OCI-LY3 (cell line): ENCODE measurements at regions not wholly inside any gene's neighbourhood (a gene's known extent, or its start where the extent isn't known, plus 50 kb on each side); places are given as distances from the start of the nearest gene placed in this dataset.

ENCODE experiments used
- EZH2phosphoT487 ChIP-seq: fragments of 200-600 bp; shearing (Covaris generic); IDR thresholded peaks from 2 replicates; pipeline ENCODE4 v1.6.1; 2018; ENCODE audit warnings: antibody characterized with exemption, mixed run types, low read depth
- TF ChIP-seq, protein P1 (sequence below): fragments of 200-600, 300-600 bp; sonication (generic); IDR thresholded peaks from 2 replicates; pipeline ENCODE4 v1.5.1; 2014; ENCODE audit warnings: antibody characterized with exemption, low read length, low read depth

DNA sequence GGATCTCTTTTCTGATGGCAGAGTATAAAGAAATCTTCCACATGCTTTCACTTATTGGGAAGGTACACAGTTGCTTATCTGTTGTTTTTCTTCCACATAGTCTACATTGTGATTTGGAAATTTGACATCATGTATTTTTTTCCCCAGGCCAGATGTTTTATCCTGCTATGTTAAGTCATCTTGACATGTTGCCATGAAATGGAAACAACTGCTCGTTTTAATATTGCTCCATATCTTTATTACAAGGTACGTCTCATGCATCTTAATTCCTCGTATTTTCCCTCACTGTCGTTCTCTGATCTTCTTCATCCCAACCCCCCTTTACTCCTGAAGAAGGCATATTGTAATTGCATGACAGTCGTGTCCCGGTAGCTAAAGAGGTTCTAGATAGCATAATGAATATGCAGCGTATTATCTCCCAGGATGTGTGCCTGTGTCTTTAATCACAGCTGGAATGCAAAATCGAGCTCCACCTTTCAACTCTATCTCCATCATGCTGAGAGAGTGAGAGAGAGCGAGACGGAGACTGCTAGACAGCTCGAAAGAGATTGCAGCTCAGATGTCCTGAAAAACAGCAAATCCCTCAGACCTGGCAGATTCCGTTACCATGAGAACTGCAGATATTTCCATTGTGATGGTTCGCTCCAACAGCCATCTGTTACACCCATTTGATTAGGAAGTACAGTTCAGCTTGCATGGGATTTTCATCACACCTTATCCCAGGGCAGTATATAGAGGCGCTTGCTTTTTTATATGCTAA, 281.7 kb downstream of the TMEM38B start:
- no peak for TF ChIP-seq EZH2phosphoT487
- TF ChIP-seq, protein P1, sequence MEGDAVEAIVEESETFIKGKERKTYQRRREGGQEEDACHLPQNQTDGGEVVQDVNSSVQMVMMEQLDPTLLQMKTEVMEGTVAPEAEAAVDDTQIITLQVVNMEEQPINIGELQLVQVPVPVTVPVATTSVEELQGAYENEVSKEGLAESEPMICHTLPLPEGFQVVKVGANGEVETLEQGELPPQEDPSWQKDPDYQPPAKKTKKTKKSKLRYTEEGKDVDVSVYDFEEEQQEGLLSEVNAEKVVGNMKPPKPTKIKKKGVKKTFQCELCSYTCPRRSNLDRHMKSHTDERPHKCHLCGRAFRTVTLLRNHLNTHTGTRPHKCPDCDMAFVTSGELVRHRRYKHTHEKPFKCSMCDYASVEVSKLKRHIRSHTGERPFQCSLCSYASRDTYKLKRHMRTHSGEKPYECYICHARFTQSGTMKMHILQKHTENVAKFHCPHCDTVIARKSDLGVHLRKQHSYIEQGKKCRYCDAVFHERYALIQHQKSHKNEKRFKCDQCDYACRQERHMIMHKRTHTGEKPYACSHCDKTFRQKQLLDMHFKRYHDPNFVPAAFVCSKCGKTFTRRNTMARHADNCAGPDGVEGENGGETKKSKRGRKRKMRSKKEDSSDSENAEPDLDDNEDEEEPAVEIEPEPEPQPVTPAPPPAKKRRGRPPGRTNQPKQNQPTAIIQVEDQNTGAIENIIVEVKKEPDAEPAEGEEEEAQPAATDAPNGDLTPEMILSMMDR = no peak
